ENCODE measurements at regions not wholly inside any gene's neighbourhood (a gene's known extent, or its start where the extent isn't known, plus 50 kb on each side); places are given as distances from the start of the nearest gene placed in this dataset.

GRCh38 chr3:41138146-41138545 lies 61.2 kb upstream of the CTNNB1 start:
- DNase-seq (no peak), ATAC-seq (peak in 1 of 2 donors; percentile 36)
- Histone ChIP-seq H3K9me3 (no peaks in the 10 kb centered on the region), H3K36me3 (no peaks in the 10 kb centered on the region), H3K27ac (no peak overlapping the region), H3K27me3 (ENCODE audit: low read depth) (no peaks in the 10 kb centered on the region), H3K4me3 (no peak overlapping the region), H3K4me1 (no peaks in the 10 kb centered on the region)
- intact Hi-C loops (cut with DNase I) = no loop called here
- no peak for TF ChIP-seq CTCF (IDR thresholded peaks at IDR 0.05)

DNA sequence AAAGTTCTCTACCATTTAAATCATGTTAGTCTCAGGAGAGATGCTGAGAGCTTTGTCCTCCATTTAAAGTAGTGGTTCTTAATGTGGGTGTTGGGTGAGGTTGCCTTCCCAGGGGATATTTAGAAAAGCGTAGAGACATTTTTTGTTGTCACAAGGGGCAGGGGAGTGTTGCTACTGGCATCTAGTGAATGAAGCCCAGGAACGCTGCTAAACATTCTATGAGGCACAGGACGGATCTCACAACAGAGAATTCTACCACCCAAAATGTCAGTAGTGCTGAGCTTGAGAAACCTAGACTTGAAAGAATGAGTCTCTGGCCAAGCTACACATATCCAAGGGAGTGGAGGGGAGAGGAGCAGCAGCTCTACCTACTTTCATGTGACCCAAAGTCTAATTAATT lies 60.7 kb upstream of the CTNNB1 start:
- Histone ChIP-seq H3K4me3 (no peak overlapping the region), H3K4me1 (no peaks in the 10 kb centered on the region), H3K9me3 (no peaks in the 10 kb centered on the region), H3K27ac (no peak overlapping the region), H3K36me3 (no peaks in the 10 kb centered on the region), H3K27me3 (ENCODE audit: low read depth) (no peaks in the 10 kb centered on the region)
- intact Hi-C loops (cut with DNase I) = no loop called here
- TF ChIP-seq CTCF (IDR thresholded peaks at IDR 0.05) = no peak
- DNase-seq (no peak), ATAC-seq (no peak)

DNA sequence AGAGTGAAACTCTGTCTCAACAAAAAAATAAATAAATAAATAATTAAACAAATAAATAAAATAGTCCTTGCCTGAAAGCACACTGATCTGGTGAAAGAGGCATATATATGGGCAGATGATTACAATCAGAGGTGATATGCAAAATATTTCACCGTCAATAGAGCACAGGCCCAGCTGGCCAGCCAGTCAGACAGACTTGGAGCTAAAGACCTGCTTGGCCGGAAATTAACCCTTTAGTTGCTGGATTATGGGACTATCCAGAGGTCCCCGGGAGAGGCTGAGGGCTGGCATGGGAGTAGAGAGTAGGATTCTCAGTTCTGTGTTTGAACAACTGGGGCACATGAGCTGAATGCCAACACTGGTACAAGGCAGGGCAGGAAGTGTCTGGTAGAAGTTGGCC lies 59.1 kb upstream of the CTNNB1 start:
- no peaks in the 10 kb centered on the region for H3K4me1 ChIP-seq
- no peaks in the 10 kb centered on the region for H3K9me3 ChIP-seq
- intact Hi-C loops (cut with DNase I) = no loop called here
- H3K27ac ChIP-seq = no peak overlapping the region
- TF ChIP-seq CTCF (IDR thresholded peaks at IDR 0.05) = no peak
- no peaks in the 10 kb centered on the region for H3K36me3 ChIP-seq
- no peak for DNase-seq
- no peak overlapping the region for H3K4me3 ChIP-seq
- no peaks in the 10 kb centered on the region for H3K27me3 ChIP-seq (ENCODE audit: low read depth)
- ATAC-seq = no peak

DNA sequence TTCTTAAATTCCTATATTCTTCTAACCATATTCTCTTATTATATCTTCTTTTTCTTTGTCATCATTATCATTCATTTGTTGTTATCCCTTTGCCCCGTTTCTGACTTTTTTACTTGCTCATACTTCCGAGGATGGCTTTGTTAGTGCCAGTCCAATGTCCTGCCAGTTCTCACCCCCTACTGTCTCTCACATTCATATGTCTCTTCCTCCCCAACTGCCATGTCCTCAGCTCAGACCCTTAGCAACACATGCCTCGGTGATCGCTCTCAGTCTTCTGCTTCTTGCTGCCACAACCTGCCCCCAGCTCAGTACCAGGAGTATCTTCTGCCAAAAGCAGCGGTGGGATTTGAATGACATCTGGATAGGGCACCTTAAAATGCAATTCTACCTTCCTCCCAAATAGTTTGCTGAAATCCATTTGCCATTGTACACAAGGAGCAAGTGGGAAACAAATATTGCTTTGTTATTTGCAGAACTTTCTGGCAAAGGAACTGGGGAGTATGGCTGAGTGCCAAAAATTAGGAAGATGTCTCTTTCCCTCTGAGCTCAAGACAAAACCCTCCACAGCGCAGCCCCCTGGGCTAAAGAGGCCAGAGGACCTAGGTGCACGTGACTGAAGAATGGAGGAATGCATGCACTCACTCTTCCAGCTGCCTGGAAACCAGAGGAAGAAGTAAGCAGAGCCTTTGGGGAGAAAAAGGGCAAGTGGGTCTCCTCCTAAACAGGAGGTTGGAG lies 57.7 kb upstream of the CTNNB1 start:
- Histone ChIP-seq H3K36me3 (no peaks in the 10 kb centered on the region), H3K9me3 (no peaks in the 10 kb centered on the region), H3K4me3 (no peak overlapping the region), H3K27me3 (ENCODE audit: low read depth) (no peaks in the 10 kb centered on the region), H3K4me1 (no peaks in the 10 kb centered on the region), H3K27ac (no peak overlapping the region)
- no peak for DNase-seq
- intact Hi-C loops (cut with DNase I) = no loop called here
- no peak for TF ChIP-seq CTCF (IDR thresholded peaks at IDR 0.05)
- ATAC-seq = no peak

DNA sequence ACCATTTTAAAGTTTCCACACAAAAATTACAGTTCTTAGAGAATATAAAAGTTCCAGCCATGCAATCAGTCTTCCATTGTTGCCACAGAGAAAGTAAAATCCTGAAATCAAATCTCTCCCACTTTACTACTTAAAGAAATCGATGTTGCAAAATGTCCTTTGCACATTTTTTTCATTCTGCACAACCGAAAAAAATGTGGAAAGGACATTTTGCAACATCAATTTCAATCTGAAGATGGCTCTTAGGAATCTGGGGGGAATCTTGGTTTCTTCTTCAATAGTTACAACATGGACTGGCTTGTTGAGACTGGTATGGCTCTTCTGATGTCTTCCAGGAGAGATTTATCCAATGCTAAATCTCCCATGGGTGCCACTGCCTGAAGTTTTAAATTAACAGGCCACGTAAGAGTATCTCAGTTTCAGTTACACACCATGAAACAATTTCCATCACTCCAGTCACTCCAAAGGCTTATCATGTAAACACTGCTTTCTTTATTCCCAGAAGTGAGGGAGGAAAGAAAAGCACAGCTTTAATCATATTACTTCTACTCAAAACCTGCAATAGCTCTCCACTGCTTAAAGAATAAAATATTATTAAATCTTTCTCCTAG lies 55.8 kb upstream of the CTNNB1 start:
- H3K9me3 ChIP-seq = no peaks in the 10 kb centered on the region
- intact Hi-C loops (cut with DNase I) = no loop called here
- DNase-seq (no peak), ATAC-seq (no peak)
- no peak for TF ChIP-seq CTCF (IDR thresholded peaks at IDR 0.05)
- H3K4me1 ChIP-seq = no peaks in the 10 kb centered on the region
- H3K36me3 ChIP-seq = no peaks in the 10 kb centered on the region
- no peaks in the 10 kb centered on the region for H3K27me3 ChIP-seq (ENCODE audit: low read depth)
- no peak overlapping the region for H3K27ac ChIP-seq
- no peak overlapping the region for H3K4me3 ChIP-seq
